Left cardiac atrium (tissue), 4 donors: ENCODE measurements at regions not wholly inside any gene's neighbourhood (a gene's known extent, or its start where the extent isn't known, plus 50 kb on each side); places are given as distances from the start of the nearest gene placed in this dataset.
"Not testable (repeated sequence)": the region's sequence is repeated elsewhere in the genome, so short reads cannot be mapped to it uniquely, and the experiment has no call there.

ENCODE experiments used
- ATAC-seq, 2 donors: fragments of 200-7000 bp; cut with Tn5 transposase; one replicate each; pipeline ENCODE4 v1.9.1; 2020; ENCODE audit warnings: mild to moderate bottlenecking in 2 of 2, moderate library complexity in 2 of 2
- DNase-seq: peaks from one replicate; pipeline ENCODE4 v3.0.0-alpha.2; 2020
- intact Hi-C, 2 donors: fragments of 100-400 bp; cut with DNase I; formaldehyde crosslinking; loops; one replicate each; pipeline versions ENCODE4 v1.14.1 to v1.15.1; 2022 to 2023
- donor health status: DM: no; HTN: yes; CAD: no.
- donor health status: DM: no; HTN: yes; CAD: no; lungs with severe emphysema.
- donor health status: DM: yes; HTN: yes; CAD: no.
- donor health status: Dilated cardiomyopathy.

DNA sequence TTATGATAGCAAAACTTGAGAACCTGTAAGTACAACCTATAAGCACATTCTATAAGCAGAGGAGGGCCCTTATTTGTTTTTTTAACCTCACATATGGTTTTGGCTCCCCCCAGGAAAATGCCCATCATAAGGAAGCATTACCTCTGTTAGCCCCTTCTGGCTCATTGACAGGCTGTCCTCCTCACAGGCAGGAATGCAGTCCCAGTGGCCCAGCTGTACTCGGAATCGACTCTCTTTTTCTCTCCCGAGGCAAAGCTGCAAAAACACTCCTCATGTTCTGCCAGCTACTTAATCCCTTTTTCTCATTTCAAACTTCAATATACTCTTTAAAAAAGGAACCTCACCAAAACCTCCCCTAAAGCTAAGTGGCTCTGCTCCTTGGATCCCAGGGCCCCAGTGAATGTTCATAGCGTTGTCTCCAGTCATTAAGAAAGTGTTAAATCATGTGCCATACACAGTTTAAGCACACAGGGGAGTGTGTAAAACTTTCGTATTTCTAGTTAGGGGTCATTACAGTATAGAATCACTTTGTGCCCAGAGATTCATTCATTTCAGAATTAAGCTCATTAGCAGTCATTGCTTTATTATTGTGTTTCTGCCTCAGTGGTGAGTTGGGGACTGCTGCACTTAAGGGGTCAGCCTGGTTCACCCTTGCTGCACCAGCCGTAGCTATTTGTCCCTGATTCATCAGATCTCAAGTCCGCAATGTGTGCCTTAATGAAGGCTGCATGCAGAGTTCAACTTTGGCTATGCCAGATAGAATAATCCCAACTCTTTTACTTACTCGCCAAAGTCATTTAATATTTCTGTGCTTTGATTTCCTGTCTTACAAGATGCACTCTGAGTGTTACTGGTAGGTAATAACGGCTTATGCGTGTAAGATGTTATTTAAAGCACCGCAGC is 57.6 kb downstream of the JRKL start:
- peak in 1 of 2 donors; percentile 61 for ATAC-seq
- intact Hi-C loops = no loop called here
- no peak for DNase-seq

DNA sequence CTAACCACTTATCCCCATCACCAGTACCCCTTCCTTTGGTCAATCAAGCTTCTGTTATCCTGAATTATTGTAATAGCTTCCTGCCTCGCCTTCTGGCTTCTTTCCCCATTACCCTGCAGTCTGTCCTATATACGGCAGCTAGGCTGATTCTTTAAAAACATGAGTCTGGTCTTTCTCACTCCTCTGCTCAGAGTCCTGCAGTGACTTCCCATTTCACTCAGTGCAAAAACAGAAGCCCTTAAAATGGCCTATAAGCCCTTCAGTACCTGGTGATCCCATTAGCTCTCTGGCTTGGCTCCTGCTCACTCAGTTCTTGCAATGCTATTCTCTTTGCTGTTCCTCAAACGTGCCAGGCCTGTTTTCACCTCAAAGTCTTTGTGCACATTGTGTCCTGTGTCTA is 58.4 kb downstream of the JRKL start:
- intact Hi-C loops = no loop called here
- DNase-seq (no peak), ATAC-seq (no peak)

DNA sequence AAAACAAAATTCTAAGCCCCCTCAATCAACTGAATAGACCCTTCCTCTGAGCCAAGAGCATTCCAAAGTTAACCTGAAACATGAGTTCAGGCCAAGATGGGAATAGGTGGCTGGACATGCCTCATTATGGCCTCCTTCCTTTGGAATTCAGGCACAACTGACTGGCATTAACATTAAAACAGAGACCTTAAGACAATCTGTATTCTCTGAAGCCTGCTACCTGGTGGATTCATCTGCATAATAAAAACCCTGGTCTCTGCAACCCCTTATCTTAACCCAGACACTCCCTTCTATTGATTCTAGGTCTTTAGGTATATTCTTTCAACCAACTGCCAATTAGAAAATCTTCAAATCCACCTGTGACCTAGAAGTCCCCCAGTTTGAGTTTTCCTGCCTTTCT is 66.3 kb downstream of the JRKL start:
- DNase-seq = no peak
- intact Hi-C loops = no loop called here
- no peak for ATAC-seq

DNA sequence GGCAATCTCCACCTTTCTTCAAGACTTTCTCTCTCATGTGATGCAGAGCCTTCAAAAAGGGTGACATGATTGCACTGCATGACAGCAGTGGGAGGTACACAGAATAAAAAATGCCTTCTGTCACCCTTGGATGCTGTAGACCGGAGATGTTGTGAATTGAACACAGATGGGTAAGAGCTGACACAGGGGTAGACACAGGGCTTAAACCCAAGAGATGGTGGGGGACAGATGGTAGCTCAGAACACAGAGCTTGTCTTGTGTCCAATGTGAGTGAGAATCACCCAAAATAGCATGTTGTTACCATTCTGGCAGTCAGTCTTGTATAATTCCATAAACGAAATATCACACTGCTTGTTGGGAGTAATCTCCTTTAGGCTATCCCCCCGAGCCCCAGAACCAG is 69.9 kb downstream of the JRKL start:
- no peak for ATAC-seq
- intact Hi-C loops = no loop called here

DNA sequence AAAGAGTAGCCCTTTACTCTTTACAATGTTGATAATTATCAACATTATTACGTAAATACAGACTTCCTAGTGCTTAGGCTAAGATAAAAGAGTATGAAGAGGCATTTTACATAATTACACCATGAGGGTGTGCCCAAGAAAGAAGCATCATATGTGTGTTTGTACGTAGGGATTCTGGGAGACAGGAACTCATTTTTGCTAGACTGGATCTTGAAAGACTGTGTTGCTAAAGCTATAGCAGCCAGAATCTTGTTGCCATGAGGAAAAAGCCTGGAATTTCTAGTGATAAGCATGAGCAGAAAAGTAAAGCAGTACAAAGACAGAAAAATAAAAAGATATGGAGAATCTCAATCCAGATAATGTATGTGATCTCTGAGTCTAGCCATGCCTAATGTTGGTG is 72.1 kb downstream of the JRKL start:
- intact Hi-C loops = no loop called here
- ATAC-seq = no peak
- no peak for DNase-seq

More for the DNA sequence above, 69.9 kb downstream of the JRKL start:
- DNase-seq = no peak

DNA sequence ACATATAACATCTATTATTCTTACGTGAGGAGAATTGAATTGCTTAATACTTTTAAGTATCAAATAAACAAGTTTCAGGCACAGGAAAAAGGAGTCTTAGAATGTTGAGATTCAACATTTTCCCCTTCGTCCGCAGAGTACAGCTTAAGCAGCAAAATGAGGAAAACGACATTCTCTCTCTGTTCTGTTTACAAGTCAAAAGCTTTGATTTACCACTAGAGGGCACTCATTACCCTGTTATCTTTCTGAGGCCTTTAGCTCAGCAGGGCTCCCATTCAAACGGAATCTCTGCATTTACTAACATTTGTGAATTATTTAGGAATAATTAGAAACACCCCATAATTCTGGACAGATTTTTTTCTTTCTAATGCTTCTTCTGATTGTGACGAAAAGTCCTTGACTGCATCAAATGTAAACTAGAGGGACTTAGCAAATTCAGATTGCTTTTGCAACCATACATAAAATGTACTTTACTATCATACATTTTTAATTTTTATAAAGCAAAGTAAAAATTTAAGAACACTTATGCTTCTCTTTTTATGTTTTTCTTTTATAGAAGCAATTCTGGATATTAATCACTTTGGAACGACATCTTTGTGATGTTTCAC is 75.0 kb downstream of the JRKL start:
- intact Hi-C loops = loop anchor here in 1 of 2 donors (2.0 kb wide), 1 partner anchor 676 kb away; no protein-coding TSS in a partner anchor

DNA sequence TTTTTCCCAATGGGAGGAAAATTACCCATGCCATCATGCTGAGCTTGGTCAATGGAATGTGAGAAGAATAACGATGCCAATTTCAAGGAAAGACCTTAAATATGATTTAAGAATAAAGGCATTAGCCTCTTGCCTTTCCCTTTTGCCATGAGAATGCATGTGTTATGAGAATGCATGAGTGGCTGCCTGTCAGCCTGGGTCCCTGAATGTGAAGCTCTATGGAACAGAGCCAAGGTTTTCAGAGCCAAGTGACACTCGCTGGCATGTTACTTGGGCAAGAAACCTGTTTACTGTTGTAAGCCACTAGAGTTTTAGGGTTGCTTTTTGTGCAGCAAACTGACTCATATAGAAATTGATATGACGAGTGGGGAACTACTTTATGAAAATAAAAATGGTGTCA is 75.7 kb downstream of the JRKL start:
- intact Hi-C loops = loop anchor here in 1 of 2 donors (2.0 kb wide), 1 partner anchor 675 kb away; no protein-coding TSS in a partner anchor
- ATAC-seq (peak; percentile 60 to 71), DNase-seq (no peak)

More for the DNA sequence above, 75.0 kb downstream of the JRKL start:
- DNase-seq = no peak
- ATAC-seq = peak; percentile 94 to 95

DNA sequence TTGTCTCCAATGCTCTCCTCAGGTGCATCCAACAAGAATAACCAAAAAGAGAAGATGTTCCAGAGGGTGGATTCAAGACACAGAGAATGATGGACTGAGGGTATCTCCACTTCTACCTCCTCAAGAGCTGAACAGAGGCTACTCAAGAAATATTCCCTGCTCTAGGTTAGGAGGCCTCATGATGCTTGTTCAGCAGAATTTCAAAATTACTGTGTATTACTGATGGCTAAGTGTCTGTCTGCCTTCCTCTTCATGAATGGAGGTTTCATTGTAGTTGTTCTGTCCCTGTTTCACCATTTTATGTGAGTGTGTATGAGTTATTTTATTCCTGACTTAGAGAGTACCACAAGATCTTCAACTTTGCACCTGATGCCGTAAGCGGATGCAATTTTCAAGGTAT is 76.8 kb downstream of the JRKL start:
- intact Hi-C loops = no loop called here
- DNase-seq (no peak), ATAC-seq (no peak)

DNA sequence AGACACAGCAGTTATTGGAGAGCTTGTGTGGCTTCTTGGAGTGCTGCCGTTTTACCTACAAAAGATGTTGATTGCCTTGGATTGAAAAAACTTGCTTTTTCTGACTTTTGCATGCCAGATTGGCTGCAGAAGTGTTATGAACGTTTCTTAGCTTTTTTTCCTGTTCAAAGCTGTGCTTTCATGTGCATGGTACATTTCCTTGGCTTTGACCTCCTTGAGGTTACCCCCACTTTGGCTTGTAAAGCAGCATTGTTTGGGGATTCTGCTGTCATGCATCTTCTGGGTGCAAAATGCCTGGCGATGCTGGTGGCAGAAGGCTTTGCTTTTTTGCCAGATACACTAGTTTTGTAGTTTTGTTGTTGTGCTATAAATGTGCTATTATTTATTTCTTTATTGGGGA is 80.0 kb downstream of the JRKL start:
- intact Hi-C loops = no loop called here
- ATAC-seq = no peak
- no peak for DNase-seq

DNA sequence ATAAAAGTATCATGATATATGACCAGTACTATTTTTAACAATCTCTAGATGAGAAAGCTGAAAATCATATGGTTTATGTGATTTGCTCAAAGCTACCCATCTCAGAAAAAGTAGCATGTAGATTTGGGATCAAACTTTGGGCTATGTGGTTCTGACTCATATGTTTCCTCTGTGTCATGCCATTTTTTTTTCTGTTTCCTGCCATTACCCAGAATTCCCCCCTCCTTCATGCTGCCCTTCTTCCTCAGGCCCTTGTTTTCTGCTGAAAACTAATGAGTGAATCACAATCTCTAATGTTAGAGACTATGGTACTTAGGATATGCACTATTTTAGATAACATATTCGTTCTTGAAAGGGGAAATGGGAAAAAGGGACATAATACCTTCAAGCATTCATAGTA is 80.7 kb downstream of the JRKL start:
- intact Hi-C loops = no loop called here
- ATAC-seq (no peak), DNase-seq (no peak)

DNA sequence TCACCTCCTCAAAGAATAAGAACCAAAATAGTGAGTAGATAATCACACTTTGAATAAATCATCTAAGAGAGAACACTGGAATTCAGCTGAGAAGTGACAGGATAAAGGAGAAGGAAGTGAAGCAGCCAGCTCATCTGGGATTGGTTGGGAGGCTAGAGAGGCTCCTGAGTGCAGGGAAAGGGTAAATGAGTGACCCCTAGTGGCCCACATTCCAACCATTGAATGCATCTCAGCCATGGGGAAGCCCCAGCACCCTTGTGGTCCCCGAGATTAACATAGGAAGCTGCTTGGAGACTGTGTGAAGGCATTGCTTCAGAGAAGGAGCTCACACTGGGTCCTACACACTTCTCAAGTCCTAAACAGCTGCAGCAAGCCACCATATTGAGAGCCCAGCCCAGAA is 82.3 kb downstream of the JRKL start:
- no peak for ATAC-seq
- DNase-seq = no peak
- intact Hi-C loops = no loop called here

DNA sequence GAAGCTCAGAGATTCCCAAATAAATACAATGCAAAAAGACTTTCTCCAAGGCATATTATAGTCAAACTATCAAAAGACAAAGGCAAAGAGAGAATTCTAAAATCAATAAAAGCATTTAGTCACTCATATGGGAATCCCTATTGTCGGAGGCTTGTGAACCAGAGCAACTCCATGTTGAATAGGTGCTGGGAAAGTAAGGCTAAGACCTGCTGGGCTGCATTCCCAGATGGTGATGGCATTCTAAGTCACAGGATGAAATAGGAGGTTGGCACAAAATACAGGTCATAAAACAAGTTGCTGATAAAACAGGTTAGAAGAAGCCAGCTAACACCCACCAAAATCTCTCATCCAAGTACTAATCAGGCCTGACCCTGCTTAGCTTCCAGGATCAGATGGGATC is 84.5 kb downstream of the JRKL start:
- DNase-seq (no peak), ATAC-seq (no peak)
- intact Hi-C loops = no loop called here

DNA sequence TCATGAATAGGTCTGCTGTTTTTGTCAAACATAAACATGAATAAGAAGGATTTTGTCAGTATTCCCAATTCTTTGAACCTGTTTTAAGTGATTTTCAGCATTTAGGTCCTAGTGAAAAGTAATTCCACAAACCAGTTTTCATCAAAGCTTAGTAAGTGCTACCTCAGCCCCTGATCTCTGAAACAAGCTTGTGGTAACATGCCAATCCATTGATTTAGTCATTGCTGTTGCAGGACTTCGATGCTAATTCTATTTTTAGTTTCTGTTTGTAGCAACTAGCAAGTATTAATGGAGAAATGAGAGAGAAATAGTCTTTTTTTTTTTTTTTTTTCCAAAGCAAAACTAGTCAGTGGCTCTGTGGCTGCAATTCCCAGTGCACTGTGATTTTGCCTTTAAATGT is 91.4 kb downstream of the JRKL start:
- intact Hi-C loops = no loop called here
- ATAC-seq (no peak), DNase-seq (no peak)

DNA sequence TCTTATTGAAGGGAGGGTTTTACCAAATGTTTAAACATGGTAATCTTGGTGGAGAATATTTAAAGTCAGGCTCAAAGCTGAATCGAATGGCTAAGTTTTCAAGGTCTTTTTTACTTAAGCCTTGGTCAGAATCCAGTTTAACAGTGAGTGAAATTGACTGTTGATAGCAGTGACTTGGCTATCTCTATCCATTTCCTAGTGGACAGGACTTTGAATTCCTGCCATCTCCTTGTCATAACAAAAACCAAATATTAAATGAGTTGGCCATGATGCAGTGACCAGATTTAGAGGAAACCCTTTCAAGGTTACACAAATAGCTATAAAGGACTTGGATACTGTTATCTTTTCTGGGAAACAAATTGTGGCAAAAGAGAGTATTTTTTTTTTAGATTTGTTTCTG is 92.0 kb downstream of the JRKL start:
- DNase-seq = no peak
- intact Hi-C loops = no loop called here
- peak; percentile 76 to 91 for ATAC-seq

DNA sequence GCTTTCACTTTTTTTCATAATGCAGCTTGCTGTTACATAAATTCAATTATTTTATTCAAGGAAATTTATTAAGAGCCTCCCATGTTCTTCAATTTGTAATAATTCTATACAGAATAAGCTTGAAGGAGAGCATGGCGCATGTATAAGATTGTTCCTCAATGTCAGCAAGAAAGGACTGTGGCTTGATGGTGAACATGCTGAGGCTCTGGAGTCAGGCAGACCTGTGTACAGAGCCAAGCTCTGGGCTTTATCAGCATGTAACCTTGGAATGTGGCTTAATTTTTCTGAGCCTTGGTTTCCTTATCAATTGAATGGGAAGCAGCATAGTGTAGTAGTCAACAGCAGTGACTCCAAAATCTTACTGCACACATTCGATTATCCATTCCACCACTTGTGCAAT is 92.4 kb downstream of the JRKL start:
- DNase-seq (no peak), ATAC-seq (no peak)
- intact Hi-C loops = no loop called here

DNA sequence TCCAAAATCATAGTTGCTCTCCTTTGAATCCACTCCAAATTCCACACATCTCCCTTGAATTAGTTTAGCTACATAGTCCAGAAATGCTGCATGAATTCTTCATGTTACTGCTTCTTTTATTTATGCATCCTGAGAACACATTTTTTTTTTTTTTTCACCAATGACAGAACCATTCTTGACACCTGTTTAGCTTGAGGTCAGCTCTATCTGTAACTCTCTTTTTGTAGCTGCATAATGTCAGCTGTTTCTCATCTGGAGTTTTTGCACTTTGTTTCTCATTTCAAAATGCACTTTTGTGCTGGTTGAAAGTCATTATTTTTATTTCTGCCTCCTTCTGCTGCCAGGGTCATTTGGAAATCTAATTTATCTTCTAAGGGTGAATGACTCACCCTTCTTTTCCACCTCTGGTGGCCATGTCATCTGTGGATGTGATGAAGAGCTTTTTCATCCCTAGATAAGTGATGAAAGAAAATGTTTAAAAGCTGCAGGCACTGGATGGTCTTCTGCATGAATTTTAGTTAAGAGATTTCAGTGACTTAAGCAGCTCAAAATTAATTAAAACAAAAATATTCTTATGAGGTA is 93.7 kb downstream of the JRKL start:
- DNase-seq (no peak), ATAC-seq (peak in 1 of 2 donors; percentile 35)
- intact Hi-C loops = no loop called here

DNA sequence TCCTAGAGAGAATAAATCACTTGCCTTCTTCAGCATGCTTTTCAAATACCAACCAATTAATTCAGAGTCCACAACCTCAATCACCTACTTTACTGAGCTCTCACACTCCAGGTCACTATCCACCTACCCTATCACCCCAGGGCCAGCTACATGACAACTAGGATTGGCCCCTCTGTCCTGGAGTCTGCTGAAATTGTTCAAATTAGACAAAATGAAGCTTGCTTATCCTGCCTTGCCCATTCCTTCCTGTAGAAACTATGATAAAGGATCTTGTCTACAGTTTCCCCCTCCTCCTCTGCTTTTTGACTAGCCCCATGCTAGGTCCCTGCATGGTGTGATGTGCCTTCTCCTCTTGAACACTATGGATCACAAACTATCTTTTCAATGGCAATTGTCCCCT is 94.5 kb downstream of the JRKL start:
- ATAC-seq (no peak), DNase-seq (no peak)
- intact Hi-C loops = no loop called here

DNA sequence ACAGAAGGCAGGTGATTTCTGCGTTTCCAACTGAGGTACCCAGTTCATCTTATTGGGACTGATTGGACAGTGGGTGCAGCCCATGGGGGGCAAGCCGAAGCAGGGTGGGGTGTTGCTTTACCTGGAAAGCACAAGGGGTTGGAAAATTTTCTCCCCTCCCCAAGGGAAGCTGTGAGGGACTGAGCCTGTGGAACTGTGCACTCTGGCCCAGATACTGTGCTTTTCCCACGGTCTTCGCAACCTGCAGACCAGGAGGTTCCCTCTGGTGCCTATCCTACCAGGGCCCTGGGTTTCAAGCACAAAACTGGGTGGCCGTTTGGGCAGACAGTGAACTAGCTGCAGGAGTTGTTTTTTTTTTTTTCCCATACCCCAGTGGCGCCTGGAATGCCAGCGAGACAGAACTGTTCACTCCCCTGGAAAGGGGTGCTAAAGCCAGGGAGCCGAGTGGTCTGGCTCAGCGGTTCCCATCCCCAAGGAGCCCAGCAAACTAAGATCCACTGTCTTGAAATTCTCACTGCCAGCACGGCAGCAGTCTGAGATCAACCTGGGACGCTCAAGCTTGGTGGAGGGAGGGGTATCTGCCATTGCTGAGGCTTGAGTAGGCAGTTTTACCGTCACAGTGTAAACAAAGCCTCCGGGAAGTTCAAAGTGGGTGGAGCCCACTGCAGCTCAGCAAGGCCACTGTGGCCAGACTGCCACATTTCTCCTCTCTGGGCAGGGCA is 97.2 kb downstream of the JRKL start:
- DNase-seq = no peak
- intact Hi-C loops = no loop called here
- no peak for ATAC-seq

DNA sequence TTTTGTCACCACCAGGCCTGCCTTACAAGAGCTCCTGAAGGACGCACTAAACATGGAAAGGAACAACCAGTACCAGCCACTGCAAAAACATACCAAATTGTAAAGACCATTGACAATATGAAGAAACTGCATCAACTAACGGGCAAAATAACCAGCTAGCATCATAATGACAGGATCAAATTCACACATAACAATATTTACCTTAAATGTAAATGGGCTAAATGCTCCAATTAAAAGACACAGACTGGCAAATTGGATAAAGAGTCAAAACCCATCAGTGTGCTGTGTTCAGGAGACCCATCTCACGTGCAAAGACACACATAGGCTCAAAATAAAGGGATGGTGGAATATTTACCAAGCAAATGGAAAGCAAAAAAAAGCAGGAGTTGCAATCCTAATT is 99.1 kb downstream of the JRKL start:
- DNase-seq, ATAC-seq, intact Hi-C loops: not testable (repeated sequence)

DNA sequence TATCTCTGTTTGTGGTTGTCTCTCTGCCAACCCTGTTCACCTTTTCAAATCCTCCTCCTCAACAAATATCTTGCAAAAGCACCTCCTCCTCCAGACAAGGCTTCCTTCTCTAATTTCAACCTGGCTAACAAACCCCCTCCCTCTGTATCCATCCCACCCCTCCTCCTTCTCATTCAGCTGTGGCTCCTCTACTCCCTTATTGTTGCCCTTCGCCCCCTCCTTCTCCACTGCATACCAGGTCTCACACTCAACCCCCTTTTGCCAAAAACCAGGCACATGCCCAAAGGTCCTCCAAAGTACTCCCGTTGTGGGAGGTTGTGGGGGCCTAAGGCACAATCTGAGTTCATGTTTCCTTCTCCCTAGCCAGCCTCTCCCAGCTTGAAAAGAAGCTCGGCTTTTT is 110.6 kb downstream of the JRKL start:
- ATAC-seq (no peak), DNase-seq (no peak)
- intact Hi-C loops = no loop called here
